Bronchial epithelial cell (primary cell): ENCODE measurements at regions not wholly inside any gene's neighbourhood (a gene's known extent, or its start where the extent isn't known, plus 50 kb on each side); places are given as distances from the start of the nearest gene placed in this dataset.
A peak's percentile ranks its signal among the peaks of the same experiment; 100 is the strongest.

Source experiments
- DNase-seq: peaks from one replicate; pipeline ENCODE4 v3.0.0-alpha.2; 2010; ENCODE audit warnings: low read depth
- FAIRE-seq: peaks from 2 replicates; lab custom pipeline; 2011; peaks lifted over from hg19 to GRCh38; lab: Jason Lieb, UNC
- H3K27me3 ChIP-seq: 2 replicates; pipeline ENCODE4 v1.5.1; 2011; ENCODE audit warnings: low read length; ENCODE audit not compliant: control insufficient read depth, insufficient read depth
- H3K36me3 ChIP-seq: 2 replicates; pipeline ENCODE4 v1.5.1; 2011; ENCODE audit warnings: low read length; ENCODE audit not compliant: control insufficient read depth, insufficient read depth
- H3K4me3 ChIP-seq: 2 replicates; pipeline ENCODE4 v1.5.1; 2011; ENCODE audit warnings: mild to moderate bottlenecking, low read depth, low read length, control low read depth
- TF ChIP-seq, protein P1 (sequence below): IDR thresholded peaks from 2 replicates; pipeline ENCODE4 v1.5.1; 2011; ENCODE audit warnings: mild to moderate bottlenecking, moderate library complexity, low read length, control low read depth, inconsistent platforms; ENCODE audit not compliant: insufficient read depth, severe bottlenecking

DNA sequence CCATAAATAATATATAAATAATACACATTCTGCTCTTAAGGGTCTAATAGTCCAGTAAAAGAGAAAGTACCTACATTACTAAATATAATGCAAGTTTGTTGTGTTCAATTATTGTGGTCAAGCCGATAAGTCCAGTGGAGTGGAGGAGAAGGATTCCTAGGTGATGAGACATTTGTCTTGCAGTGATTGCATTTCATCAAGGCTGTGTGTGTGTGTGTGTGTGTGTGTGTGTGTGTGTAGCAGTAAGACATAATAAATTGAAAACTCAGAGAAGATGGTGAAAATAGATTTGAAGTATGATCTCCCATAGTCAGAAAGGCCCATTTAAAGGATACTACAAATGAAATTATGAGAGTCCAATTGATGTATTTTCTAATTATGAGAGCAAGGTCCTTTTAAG lies 192.5 kb upstream of the SEMA3C start:
- DNase-seq (peak; percentile 74), FAIRE-seq (no peak)
- Histone ChIP-seq H3K27me3 (no peaks in the 10 kb centered on the region), H3K36me3 (no peaks in the 10 kb centered on the region), H3K4me3 (no peak overlapping the region)
- TF ChIP-seq, protein P1, sequence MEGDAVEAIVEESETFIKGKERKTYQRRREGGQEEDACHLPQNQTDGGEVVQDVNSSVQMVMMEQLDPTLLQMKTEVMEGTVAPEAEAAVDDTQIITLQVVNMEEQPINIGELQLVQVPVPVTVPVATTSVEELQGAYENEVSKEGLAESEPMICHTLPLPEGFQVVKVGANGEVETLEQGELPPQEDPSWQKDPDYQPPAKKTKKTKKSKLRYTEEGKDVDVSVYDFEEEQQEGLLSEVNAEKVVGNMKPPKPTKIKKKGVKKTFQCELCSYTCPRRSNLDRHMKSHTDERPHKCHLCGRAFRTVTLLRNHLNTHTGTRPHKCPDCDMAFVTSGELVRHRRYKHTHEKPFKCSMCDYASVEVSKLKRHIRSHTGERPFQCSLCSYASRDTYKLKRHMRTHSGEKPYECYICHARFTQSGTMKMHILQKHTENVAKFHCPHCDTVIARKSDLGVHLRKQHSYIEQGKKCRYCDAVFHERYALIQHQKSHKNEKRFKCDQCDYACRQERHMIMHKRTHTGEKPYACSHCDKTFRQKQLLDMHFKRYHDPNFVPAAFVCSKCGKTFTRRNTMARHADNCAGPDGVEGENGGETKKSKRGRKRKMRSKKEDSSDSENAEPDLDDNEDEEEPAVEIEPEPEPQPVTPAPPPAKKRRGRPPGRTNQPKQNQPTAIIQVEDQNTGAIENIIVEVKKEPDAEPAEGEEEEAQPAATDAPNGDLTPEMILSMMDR: no peak

DNA sequence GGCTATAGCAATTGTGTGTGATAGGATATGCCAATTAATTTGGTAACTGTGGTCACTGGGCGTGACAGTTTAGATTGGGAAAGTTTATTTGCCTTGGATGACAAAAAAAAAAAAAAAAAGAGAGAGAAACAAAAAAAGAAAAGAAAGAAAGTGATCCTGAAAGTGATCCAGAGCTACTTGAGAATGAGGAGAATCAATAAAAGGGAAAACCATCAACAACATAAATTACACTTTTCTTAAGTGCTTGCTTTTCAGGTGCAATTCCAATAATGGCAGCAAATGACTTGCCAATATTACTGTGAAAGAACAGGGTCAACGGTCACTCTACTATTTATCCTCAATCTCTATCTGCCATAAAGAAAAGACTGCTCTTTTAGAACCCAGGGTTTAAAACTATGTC lies 191.8 kb upstream of the SEMA3C start:
- TF ChIP-seq, protein P1: no peak
- FAIRE-seq: no peak
- Histone ChIP-seq H3K36me3 (no peaks in the 10 kb centered on the region), H3K4me3 (no peak overlapping the region), H3K27me3 (no peaks in the 10 kb centered on the region)
- peak; percentile 12 for DNase-seq

DNA sequence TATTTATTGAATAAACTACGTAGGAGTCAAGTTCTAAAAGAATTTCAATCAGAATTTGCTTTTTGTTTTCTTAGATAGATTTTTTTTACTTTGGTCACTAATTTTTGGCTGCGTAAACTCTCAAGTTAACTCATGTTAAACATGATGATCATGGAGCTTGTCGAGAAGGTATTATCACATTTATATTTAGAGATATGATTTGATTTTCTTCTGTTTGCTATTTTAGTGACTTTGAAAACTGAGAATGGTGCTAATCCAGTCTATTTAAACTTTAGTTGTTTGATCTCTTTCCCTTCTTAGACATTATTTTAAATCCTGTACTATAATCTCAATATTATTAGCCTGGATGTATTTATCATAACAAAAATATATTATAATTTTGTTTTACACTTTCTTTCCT lies 179.4 kb upstream of the SEMA3C start:
- TF ChIP-seq, protein P1: no peak
- no peak for DNase-seq
- Histone ChIP-seq H3K4me3 (no peak overlapping the region), H3K27me3 (no peaks in the 10 kb centered on the region), H3K36me3 (no peaks in the 10 kb centered on the region)
- FAIRE-seq: no peak

DNA sequence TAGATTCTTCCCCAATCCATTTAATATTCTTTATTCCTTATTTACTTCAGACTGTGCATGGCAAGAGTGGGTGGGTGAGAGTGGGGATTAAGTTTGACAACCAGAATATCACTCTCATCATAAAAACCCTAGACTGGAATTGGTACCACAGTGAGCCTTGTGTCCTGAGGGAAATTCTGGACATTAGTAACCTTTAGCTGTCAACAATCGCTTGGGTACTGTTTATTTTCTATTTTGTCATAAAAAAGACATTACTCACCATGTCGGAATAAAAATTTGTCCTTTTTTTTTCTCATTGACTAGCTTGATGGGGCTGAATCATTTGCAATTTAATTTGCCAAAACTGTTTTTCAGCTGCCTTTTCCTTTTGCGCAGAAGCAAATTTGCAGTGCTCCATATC lies 176.1 kb upstream of the SEMA3C start:
- no peak for FAIRE-seq
- Histone ChIP-seq H3K36me3 (no peaks in the 10 kb centered on the region), H3K4me3 (no peak overlapping the region), H3K27me3 (no peaks in the 10 kb centered on the region)
- TF ChIP-seq, protein P1: no peak
- DNase-seq: no peak

DNA sequence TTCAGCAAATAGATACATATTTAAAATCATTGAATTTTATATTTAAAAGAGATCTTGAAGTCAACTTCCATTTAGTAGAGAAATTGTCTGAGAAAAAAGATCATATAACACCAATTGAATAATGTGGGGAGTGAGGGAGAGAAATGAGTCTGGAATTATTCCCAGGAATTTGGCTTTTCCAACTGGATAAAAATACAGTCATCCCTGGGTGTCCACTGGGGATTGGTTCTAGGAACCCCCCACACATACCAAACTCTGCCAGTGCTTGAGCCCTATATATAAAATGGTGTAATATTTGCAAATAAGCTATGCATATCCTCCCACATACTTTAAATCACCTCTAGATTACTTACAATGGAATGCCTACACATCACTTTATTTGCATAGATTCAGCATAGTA lies 162.8 kb upstream of the SEMA3C start:
- Histone ChIP-seq H3K27me3 (no peaks in the 10 kb centered on the region), H3K4me3 (no peak overlapping the region), H3K36me3 (no peaks in the 10 kb centered on the region)
- TF ChIP-seq, protein P1: no peak
- FAIRE-seq (no peak), DNase-seq (no peak)

DNA sequence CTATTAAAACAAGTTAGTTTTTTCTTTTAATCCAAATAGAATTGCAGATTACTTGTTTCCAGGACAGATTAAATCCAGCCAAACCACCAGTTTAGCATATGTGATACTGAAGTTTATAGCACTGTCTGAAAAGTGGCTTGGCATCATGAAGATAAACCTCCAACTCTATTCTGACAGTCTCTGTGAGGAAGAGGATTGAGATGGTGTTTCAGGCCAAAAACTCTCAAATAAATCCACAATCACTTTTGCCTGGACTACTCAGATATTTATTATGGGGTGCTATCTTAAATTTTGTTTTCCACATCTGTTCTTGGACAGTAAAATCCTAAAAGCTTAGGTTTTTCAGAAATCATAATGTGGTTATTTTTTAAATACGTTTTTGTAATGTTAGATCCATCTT lies 161.7 kb upstream of the SEMA3C start:
- DNase-seq (no peak), FAIRE-seq (no peak)
- TF ChIP-seq, protein P1: no peak
- no peaks in the 10 kb centered on the region for H3K27me3 ChIP-seq
- H3K36me3 ChIP-seq: no peaks in the 10 kb centered on the region
- no peak overlapping the region for H3K4me3 ChIP-seq
